ENCODE measurements at regions not wholly inside any gene's neighbourhood (a gene's known extent, or its start where the extent isn't known, plus 50 kb on each side); places are given as distances from the start of the nearest gene placed in this dataset.
A peak's percentile ranks its signal among the peaks of the same experiment; 100 is the strongest.

DNA sequence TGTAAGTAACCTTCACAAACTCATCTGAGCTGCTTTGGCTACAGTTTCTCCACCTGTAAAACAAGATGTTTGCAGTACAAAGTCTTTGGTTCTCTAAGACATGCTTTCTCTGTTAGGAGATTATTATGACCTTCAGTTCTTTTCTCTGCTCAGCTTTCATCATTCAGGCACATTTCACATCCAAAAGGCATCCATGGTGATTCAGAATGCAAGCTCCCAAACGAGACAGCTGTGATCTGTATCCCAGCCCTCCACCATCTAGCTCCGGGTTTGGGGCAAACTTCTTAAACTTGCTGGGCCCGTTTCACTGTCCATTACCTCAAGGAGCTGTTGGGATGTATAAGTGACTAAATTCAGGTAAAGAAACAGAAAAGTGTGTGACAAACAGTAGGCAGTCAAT is 95.8 kb upstream of the COL1A2 start:
- H3K27ac ChIP-seq: peak overlapping the region in 1 of 2 donors; percentile 78
- TF ChIP-seq, protein P1, sequence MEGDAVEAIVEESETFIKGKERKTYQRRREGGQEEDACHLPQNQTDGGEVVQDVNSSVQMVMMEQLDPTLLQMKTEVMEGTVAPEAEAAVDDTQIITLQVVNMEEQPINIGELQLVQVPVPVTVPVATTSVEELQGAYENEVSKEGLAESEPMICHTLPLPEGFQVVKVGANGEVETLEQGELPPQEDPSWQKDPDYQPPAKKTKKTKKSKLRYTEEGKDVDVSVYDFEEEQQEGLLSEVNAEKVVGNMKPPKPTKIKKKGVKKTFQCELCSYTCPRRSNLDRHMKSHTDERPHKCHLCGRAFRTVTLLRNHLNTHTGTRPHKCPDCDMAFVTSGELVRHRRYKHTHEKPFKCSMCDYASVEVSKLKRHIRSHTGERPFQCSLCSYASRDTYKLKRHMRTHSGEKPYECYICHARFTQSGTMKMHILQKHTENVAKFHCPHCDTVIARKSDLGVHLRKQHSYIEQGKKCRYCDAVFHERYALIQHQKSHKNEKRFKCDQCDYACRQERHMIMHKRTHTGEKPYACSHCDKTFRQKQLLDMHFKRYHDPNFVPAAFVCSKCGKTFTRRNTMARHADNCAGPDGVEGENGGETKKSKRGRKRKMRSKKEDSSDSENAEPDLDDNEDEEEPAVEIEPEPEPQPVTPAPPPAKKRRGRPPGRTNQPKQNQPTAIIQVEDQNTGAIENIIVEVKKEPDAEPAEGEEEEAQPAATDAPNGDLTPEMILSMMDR (IDR thresholded peaks at IDR 0.05): no peak
- H3K9me3 ChIP-seq: no peaks in the 10 kb centered on the region
- intact Hi-C loops (cut with DNase I): loop anchor here (5.0 to 10.0 kb wide), 2 partner anchors 98 to 116 kb away; no protein-coding TSS in a partner anchor
- no peaks in the 10 kb centered on the region for H3K36me3 ChIP-seq
- no peak for ATAC-seq
- peaks cover 0 to 12% of the 10 kb centered on the region in 2 donors for H3K4me1 ChIP-seq
- DNase-seq: no peak
- no peaks in the 10 kb centered on the region for H3K27me3 ChIP-seq
- H3K4me3 ChIP-seq: no peak overlapping the region

DNA sequence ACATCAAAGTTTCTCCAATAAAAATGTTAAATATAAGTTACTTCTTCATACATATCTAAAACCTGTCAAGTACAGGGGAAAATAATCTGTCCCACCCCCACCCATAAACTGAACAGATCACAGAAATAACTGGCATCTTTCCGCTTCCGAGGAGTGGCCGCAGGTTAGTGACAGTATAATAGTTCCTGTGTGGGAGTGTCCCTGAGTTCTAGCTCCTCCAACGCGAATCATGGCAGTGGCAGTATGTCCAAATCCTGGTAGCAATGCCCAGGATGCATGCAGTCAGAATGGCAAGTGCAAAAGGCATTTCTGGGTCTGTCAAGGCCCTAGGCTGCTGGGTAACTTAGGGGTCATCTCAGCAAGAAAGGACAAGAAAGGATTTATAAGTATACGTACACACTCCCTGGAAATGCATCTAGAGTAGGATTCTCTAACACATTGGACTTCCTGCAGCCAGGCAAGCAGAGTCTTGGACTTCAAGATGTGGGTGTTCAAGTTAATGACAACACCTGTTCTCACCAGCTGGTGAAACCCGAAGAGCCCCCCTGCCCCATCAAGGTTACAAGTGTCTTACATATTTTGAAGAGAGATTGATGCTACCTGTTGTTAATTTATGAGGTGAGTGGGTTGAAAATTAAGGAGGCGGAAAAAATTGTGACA is 94.4 kb upstream of the COL1A2 start:
- DNase-seq: no peak
- ATAC-seq: no peak
- Histone ChIP-seq H3K9me3 (no peaks in the 10 kb centered on the region), H3K27ac (peak overlapping the region in 1 of 2 donors; percentile 82), H3K4me3 (no peak overlapping the region), H3K4me1 (peaks cover 0 to 12% of the 10 kb centered on the region in 2 donors), H3K27me3 (no peaks in the 10 kb centered on the region), H3K36me3 (no peaks in the 10 kb centered on the region)
- TF ChIP-seq, protein P1 (IDR thresholded peaks at IDR 0.05): no peak
- intact Hi-C loops (cut with DNase I): no loop called here

DNA sequence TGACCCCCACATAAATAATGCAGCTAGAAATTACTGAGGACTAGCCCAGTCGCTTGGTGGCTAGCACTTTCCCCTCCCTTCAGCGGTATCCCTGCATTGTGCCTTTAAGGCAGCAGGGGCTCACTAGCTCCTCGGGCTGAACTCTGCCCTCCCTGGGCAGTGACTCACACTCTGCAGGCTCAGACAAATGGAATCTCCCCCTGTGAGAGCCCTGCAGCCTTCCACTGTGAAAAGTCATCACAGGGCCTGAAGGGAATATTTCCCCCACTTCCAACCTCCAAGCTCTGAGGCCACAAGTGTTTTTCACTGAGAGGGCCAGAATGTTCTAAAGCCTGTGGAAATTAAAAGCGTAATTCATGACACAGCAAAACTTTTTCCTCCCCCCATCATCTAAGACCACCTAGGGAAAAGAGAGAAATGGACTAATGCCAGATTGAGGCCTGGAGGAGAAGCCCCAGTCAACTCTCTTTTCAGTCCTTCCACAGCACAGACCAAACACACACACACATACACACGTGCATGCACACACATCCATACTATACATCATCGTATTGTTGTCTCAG is 93.6 kb upstream of the COL1A2 start:
- Histone ChIP-seq H3K4me3 (no peak overlapping the region), H3K9me3 (no peaks in the 10 kb centered on the region), H3K36me3 (no peaks in the 10 kb centered on the region), H3K27me3 (no peaks in the 10 kb centered on the region), H3K27ac (peak overlapping the region in 1 of 2 donors; percentile 82), H3K4me1 (peaks cover 0 to 12% of the 10 kb centered on the region in 2 donors)
- DNase-seq: peak in 3 of 4 donors; percentile 59 to 68 (median 63)
- peak; percentile 84 for ATAC-seq
- intact Hi-C loops (cut with DNase I): no loop called here
- TF ChIP-seq, protein P1 (IDR thresholded peaks at IDR 0.05): no peak

DNA sequence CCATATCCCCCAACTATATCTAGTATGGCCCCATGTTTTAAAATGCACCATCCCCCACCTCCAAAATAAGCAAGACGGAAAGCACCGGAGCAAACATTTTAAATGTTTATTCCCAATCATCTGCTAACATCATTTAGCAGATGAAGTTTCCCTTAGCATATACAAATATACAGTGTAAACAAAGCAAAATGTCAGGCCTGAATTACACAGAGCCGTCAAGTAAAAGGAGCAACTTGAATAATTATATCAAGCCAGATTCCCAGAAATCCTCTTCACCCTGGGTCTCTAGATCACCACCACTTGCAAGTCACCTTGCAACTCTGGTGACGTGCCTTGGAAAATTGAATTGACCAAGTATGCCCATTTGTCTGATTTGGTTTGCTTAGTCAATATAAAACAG is 91.6 kb upstream of the COL1A2 start:
- TF ChIP-seq, protein P1 (IDR thresholded peaks at IDR 0.05): no peak
- no peak for DNase-seq
- no peaks in the 10 kb centered on the region for H3K27me3 ChIP-seq
- no peak for ATAC-seq
- peak overlapping the region in 1 of 2 donors; percentile 69 for H3K27ac ChIP-seq
- intact Hi-C loops (cut with DNase I): no loop called here
- no peak overlapping the region for H3K4me3 ChIP-seq
- H3K4me1 ChIP-seq: peaks cover 0 to 8% of the 10 kb centered on the region in 2 donors
- H3K9me3 ChIP-seq: no peaks in the 10 kb centered on the region
- no peaks in the 10 kb centered on the region for H3K36me3 ChIP-seq

DNA sequence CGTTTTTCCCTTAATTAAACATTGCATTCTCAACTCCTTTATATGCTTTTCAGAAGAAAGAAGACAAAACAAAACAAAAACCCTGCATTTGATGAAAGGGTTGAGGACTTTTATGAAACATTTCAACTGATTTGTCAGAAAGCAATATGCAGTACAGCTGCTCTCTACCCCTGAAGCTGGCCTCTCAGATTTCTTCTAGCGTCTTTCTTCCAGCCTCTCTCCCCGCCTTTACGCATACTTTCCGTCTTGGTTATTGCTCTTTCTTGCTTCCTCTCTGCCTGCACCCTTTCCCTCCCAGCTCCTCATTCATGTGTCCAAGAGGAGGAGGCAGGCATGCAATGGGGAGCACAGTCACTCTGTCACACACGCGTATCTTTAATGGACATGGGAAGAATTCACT is 91.0 kb upstream of the COL1A2 start:
- TF ChIP-seq, protein P1 (IDR thresholded peaks at IDR 0.05): no peak
- Histone ChIP-seq H3K27me3 (no peaks in the 10 kb centered on the region), H3K36me3 (no peaks in the 10 kb centered on the region), H3K4me3 (no peak overlapping the region), H3K4me1 (peaks cover 0 to 5% of the 10 kb centered on the region in 2 donors), H3K9me3 (no peaks in the 10 kb centered on the region), H3K27ac (peak overlapping the region in 1 of 2 donors; percentile 69)
- DNase-seq: peak in 3 of 4 donors; percentile 34 to 80 (median 70)
- peak; percentile 48 for ATAC-seq
- intact Hi-C loops (cut with DNase I): no loop called here

All from left lung (tissue), 4 donors.